Gastrocnemius medialis (tissue), 4 donors: ENCODE measurements at regions not wholly inside any gene's neighbourhood (a gene's known extent, or its start where the extent isn't known, plus 50 kb on each side); places are given as distances from the start of the nearest gene placed in this dataset.

Experiments used
- ATAC-seq, 2 donors: fragments of 150-250 bp; one replicate each; pipeline ENCODE4 v1.9.1; 2016
- DNase-seq, 2 donors: peaks; one replicate each; pipeline ENCODE4 v3.0.0-alpha.2; 2019
- H3K27ac ChIP-seq, 4 donors: fragments of 200-600 bp; sonication (generic); 1 replicate in 1 of 4; 2 replicates in 3 of 4; pipeline ENCODE4 v1.5.1; 2016 to 2018; ENCODE audit warnings: mild to moderate bottlenecking in 2 of 4, moderate library complexity in 1 of 4
- H3K27me3 ChIP-seq, 3 donors: fragments of 200-600 bp; sonication (generic) in 2 of 3; 1 replicate in 1 of 3; 2 replicates in 2 of 3; pipeline versions ENCODE4 v1.5.1 to v1.6.0; 2016 to 2019; ENCODE audit warnings: mild to moderate bottlenecking in 1 of 3, moderate library complexity in 1 of 3
- H3K36me3 ChIP-seq, 2 donors: fragments of 200-600 bp; sonication (generic) in 1 of 2; one replicate each; pipeline ENCODE4 v1.5.1; 2017 to 2018
- H3K4me1 ChIP-seq, 2 donors: fragments of 200-600 bp; sonication (generic) in 1 of 2; one replicate each; pipeline ENCODE4 v1.5.1; 2016 to 2017; ENCODE audit warnings: mild to moderate bottlenecking in 2 of 2
- H3K4me3 ChIP-seq, 4 donors: fragments of 200-600 bp; sonication (generic) in 3 of 4; 1 replicate in 1 of 4; 2 replicates in 3 of 4; pipeline ENCODE4 v1.5.1; 2016 to 2019; ENCODE audit warnings: mild to moderate bottlenecking in 2 of 4
- H3K9me3 ChIP-seq, 3 donors: fragments of 200-600 bp; sonication (generic) in 2 of 3; 1 replicate in 1 of 3; 2 replicates in 2 of 3; pipeline ENCODE4 v1.5.1; 2016 to 2019
- CTCF ChIP-seq, 5 experiments: fragments of 450-650 bp in 3 of 5; fragments of 200-600 bp in 2 of 5; sonication (generic) in 2 of 5; IDR thresholded peaks in 4 of 5; conservative IDR thresholded peaks in 1 of 5; 1 replicate in 4 of 5; 2 replicates in 1 of 5; pipeline ENCODE4 v1.5.1; 2016 to 2019; ENCODE audit warnings: antibody characterized with exemption in 5 of 5, mild to moderate bottlenecking in 3 of 5, moderate library complexity in 3 of 5
- POLR2A ChIP-seq, 2 donors: fragments of 450-650 bp; IDR thresholded peaks; one replicate each; pipeline ENCODE4 v1.6.1; 2017; ENCODE audit warnings: antibody characterized with exemption in 2 of 2, mild to moderate bottlenecking in 2 of 2, moderate library complexity in 2 of 2
- in situ Hi-C, 4 donors: fragments of 200-750 bp; cut with MboI; loops; one replicate each; pipeline versions ENCODE4 v1.15.0 to v1.8.0; 2017; ENCODE audit warnings: low sequenced_read_pairs in 4 of 4
- intact Hi-C: fragments of 100-400 bp; cut with DNase I; formaldehyde crosslinking; loops from one replicate; pipeline ENCODE4 v1.15.1; 2023; ENCODE audit warnings: low total_unique reads

- H3K4me3 ChIP-seq: no peak overlapping the region
- TF ChIP-seq CTCF (IDR thresholded peaks at IDR 0.05 in 4 of 5, conservative IDR thresholded peaks at IDR 0.05 in 1 of 5) (no peak), POLR2A (IDR thresholded peaks at IDR 0.05) (no peak)
- no peak for DNase-seq
- H3K4me1 ChIP-seq: no peaks in the 10 kb centered on the region
- H3K27me3 ChIP-seq: peaks cover 0 to 4% (median 4%) of the 10 kb centered on the region in 3 donors
- no peak overlapping the region for H3K27ac ChIP-seq
- intact Hi-C loops (no loop called here), in situ Hi-C loops (no loop called here)
- no peaks in the 10 kb centered on the region for H3K36me3 ChIP-seq
- H3K9me3 ChIP-seq: no peaks in the 10 kb centered on the region
- ATAC-seq: no peak
Measured at GRCh38 chr9:113742878-113743277, 133.2 kb upstream of the ZNF618 start.

- H3K4me3 ChIP-seq: no peak overlapping the region
- ATAC-seq (no peak), DNase-seq (no peak)
- intact Hi-C loops (no loop called here), in situ Hi-C loops (no loop called here)
- H3K27me3 ChIP-seq: peaks cover 0 to 4% (median 2%) of the 10 kb centered on the region in 3 donors
- TF ChIP-seq CTCF (IDR thresholded peaks at IDR 0.05 in 4 of 5, conservative IDR thresholded peaks at IDR 0.05 in 1 of 5) (no peak), POLR2A (IDR thresholded peaks at IDR 0.05) (no peak)
- H3K27ac ChIP-seq: no peak overlapping the region
- H3K36me3 ChIP-seq: no peaks in the 10 kb centered on the region
- no peaks in the 10 kb centered on the region for H3K4me1 ChIP-seq
- no peaks in the 10 kb centered on the region for H3K9me3 ChIP-seq
Measured at GRCh38 chr9:113746486-113746885, 129.6 kb upstream of the ZNF618 start.

- Histone ChIP-seq H3K9me3 (no peaks in the 10 kb centered on the region), H3K36me3 (no peaks in the 10 kb centered on the region), H3K27ac (no peak overlapping the region), H3K4me1 (no peaks in the 10 kb centered on the region), H3K27me3 (peaks cover 0 to 4% (median 0%) of the 10 kb centered on the region in 3 donors), H3K4me3 (no peak overlapping the region)
- ATAC-seq (no peak), DNase-seq (no peak)
- TF ChIP-seq POLR2A (IDR thresholded peaks at IDR 0.05): no peak
- no peak for TF ChIP-seq CTCF (IDR thresholded peaks at IDR 0.05 in 4 of 5, conservative IDR thresholded peaks at IDR 0.05 in 1 of 5)
- intact Hi-C loops: no loop called here
- in situ Hi-C loops: no loop called here
Measured at GRCh38 chr9:113748135-113748534, 128.0 kb upstream of the ZNF618 start.

GRCh38 chr9:113753398-113754119, 122.5 kb upstream of the ZNF618 start:
- H3K27ac ChIP-seq: no peak overlapping the region
- TF ChIP-seq CTCF (IDR thresholded peaks at IDR 0.05 in 4 of 5, conservative IDR thresholded peaks at IDR 0.05 in 1 of 5) (no peak), POLR2A (IDR thresholded peaks at IDR 0.05) (no peak)
- in situ Hi-C loops: no loop called here
- H3K9me3 ChIP-seq: no peaks in the 10 kb centered on the region
- H3K4me3 ChIP-seq: no peak overlapping the region
- peaks cover 0 to 4% (median 0%) of the 10 kb centered on the region in 3 donors for H3K27me3 ChIP-seq
- H3K4me1 ChIP-seq: no peaks in the 10 kb centered on the region
- intact Hi-C loops: no loop called here
- H3K36me3 ChIP-seq: no peaks in the 10 kb centered on the region
- no peak for DNase-seq
- no peak for ATAC-seq

- ATAC-seq: no peak
Measured at GRCh38 chr9:113754739-113755138, 121.4 kb upstream of the ZNF618 start.

More at GRCh38 chr9:113754739-113755138, 121.4 kb upstream of the ZNF618 start:
- Histone ChIP-seq H3K9me3 (no peaks in the 10 kb centered on the region), H3K27me3 (peaks cover 0 to 4% (median 0%) of the 10 kb centered on the region in 3 donors), H3K36me3 (no peaks in the 10 kb centered on the region), H3K4me1 (no peaks in the 10 kb centered on the region), H3K27ac (no peak overlapping the region), H3K4me3 (no peak overlapping the region)
- intact Hi-C loops: no loop called here
- DNase-seq: no peak
- TF ChIP-seq POLR2A (IDR thresholded peaks at IDR 0.05) (no peak), CTCF (IDR thresholded peaks at IDR 0.05 in 4 of 5, conservative IDR thresholded peaks at IDR 0.05 in 1 of 5) (no peak)
- in situ Hi-C loops: no loop called here
